LNCAP (cell line): ENCODE measurements at regions not wholly inside any gene's neighbourhood (a gene's known extent, or its start where the extent isn't known, plus 50 kb on each side); places are given as distances from the start of the nearest gene placed in this dataset.
A peak's percentile ranks its signal among the peaks of the same experiment; 100 is the strongest.

Experiments
- TF ChIP-seq, protein P1 (sequence below): fragments of 450-650 bp; IDR thresholded peaks from 2 replicates; pipeline ENCODE4 v1.5.1; 2017; ENCODE audit warnings: mild to moderate bottlenecking

DNA sequence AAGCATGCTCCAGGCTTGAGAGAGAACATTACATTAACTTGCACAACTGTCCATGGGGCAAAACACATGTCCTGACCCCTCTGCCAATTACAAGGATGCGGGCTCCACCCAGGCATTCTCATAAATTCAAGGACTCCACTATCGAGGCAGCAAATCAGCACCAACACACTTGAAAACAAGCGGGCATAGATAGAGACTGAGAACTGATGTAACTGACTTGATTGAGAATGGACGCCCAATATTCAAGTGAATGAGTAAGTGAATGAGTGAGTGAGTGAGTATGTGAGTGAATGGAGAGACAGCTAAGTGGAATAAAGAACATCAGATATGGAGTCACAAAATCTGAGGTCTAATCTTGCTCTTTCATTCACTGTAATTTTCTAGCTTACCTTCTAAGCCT lies 75.0 kb upstream of the VSTM2B start:
- TF ChIP-seq, protein P1, sequence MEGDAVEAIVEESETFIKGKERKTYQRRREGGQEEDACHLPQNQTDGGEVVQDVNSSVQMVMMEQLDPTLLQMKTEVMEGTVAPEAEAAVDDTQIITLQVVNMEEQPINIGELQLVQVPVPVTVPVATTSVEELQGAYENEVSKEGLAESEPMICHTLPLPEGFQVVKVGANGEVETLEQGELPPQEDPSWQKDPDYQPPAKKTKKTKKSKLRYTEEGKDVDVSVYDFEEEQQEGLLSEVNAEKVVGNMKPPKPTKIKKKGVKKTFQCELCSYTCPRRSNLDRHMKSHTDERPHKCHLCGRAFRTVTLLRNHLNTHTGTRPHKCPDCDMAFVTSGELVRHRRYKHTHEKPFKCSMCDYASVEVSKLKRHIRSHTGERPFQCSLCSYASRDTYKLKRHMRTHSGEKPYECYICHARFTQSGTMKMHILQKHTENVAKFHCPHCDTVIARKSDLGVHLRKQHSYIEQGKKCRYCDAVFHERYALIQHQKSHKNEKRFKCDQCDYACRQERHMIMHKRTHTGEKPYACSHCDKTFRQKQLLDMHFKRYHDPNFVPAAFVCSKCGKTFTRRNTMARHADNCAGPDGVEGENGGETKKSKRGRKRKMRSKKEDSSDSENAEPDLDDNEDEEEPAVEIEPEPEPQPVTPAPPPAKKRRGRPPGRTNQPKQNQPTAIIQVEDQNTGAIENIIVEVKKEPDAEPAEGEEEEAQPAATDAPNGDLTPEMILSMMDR, result no peak

- TF ChIP-seq, protein P1, result no peak
These were observed 71.7 kb upstream of the VSTM2B start for GRCh38 chr19:29454109-29454508.

GRCh38 chr19:29457413-29457812 lies 68.4 kb upstream of the VSTM2B start:
- TF ChIP-seq, protein P1, result no peak

- TF ChIP-seq, protein P1, result peak; percentile 72
These were observed 57.9 kb upstream of the VSTM2B start for GRCh38 chr19:29467824-29468401.

DNA sequence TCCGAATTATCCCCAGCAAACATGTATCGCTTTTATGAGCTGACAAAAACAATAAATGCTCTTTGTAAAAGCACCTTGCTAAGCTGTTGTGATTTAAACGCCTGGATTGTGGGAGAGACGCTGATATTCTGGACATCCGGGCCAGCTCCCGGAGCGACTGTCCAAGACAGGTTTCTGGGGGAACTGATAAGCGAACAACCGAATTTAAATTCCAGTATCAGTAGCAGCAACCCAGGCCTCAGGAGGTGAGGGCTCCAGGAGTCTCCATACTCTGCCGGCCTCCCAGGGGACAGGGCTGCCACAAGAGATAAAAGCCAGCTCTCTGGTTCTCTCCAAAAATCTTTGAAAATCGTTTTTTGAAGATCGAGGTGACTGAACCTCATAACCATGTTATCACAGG lies 50.3 kb upstream of the VSTM2B start:
- TF ChIP-seq, protein P1, result no peak
